K562 (cell line): ENCODE measurements at regions not wholly inside any gene's neighbourhood (a gene's known extent, or its start where the extent isn't known, plus 50 kb on each side); places are given as distances from the start of the nearest gene placed in this dataset.

Experiments
- BHLHE40 ChIP-seq: IDR thresholded peaks from 2 replicates; pipeline ENCODE4 v1.6.1; 2011; ENCODE audit warnings: low read length, improper control_type of control experiment
- CBX1 ChIP-seq: sonication (generic); IDR thresholded peaks from 2 replicates; pipeline ENCODE4 v1.6.1; 2016; ENCODE audit warnings: antibody characterized with exemption, low read depth, mild to moderate bottlenecking
- ELF4 ChIP-seq: fragments of 450-650 bp; formaldehyde crosslinking; IDR thresholded peaks from 2 replicates; pipeline ENCODE4 v1.4.0; 2022; ENCODE audit warnings: missing genetic modification characterization
- FIP1L1 ChIP-seq: fragments of 200-400 bp; formaldehyde crosslinking; IDR thresholded peaks from 2 replicates; pipeline ENCODE4 v1.6.1; 2018; ENCODE audit warnings: mild to moderate bottlenecking, low read depth, low read length; ENCODE audit not compliant: poor library complexity, severe bottlenecking
- FOSL1 ChIP-seq: fragments of 200-800 bp; sonication (Bioruptor generic); conservative IDR thresholded peaks from 2 replicates; pipeline ENCODE4 v1.6.1; 2016; ENCODE audit warnings: missing genetic modification characterization, missing compliant biosample characterization
- JUN ChIP-seq, 2 experiments: sonication (generic) in 1 of 2; formaldehyde crosslinking in 1 of 2; IDR thresholded peaks; 2 replicates each; pipeline versions ENCODE4 v1.6.1 to v1.8.0; 2012 to 2022; ENCODE audit warnings: borderline replicate concordance in 2 of 2, mild to moderate bottlenecking in 2 of 2, improper control_type of control experiment in 1 of 2, low read depth in 1 of 2, low read length in 1 of 2, missing genetic modification reagents in 1 of 2
- KDM1A ChIP-seq, 2 experiments: fragments of 450-650 bp; IDR thresholded peaks; 2 replicates each; pipeline ENCODE4 v1.6.1; 2016; ENCODE audit warnings: mild to moderate bottlenecking in 2 of 2
- PHB2 ChIP-seq: fragments of 450-650 bp; IDR thresholded peaks from 2 replicates; pipeline ENCODE4 v1.6.1; 2017; ENCODE audit warnings: low read depth
- RBM17 ChIP-seq: fragments of 200-400 bp; formaldehyde crosslinking; IDR thresholded peaks from 2 replicates; pipeline ENCODE4 v1.6.1; 2017; ENCODE audit warnings: low read depth, mild to moderate bottlenecking, low read length, borderline replicate concordance
- RCOR1 ChIP-seq, 2 experiments: IDR thresholded peaks; 2 replicates each; pipeline ENCODE4 v1.6.1; 2012; ENCODE audit warnings: low read depth in 2 of 2, low read length in 2 of 2, borderline replicate concordance in 1 of 2, improper control_type of control experiment in 1 of 2
- RFX7 ChIP-seq: fragments of 250-450 bp; sonication (Bioruptor Pico); IDR thresholded peaks from 2 replicates; pipeline ENCODE4 v1.5.1; 2021; ENCODE audit warnings: mild to moderate bottlenecking
- RUNX1 ChIP-seq: sonication (generic); IDR thresholded peaks from 2 replicates; pipeline ENCODE4 v1.6.1; 2016; ENCODE audit warnings: antibody characterized with exemption, low read depth
- SMARCA4 ChIP-seq: fragments of 450-650 bp; IDR thresholded peaks from 2 replicates; pipeline ENCODE4 v1.6.1; 2016
- SNRNP70 ChIP-seq: fragments of 200-400 bp; formaldehyde crosslinking; optimal IDR thresholded peaks from 2 replicates; pipeline ENCODE3; 2017; ENCODE audit warnings: low read depth, low read length
- ZNF239 ChIP-seq: fragments of 250-450 bp; sonication (Bioruptor Pico); IDR thresholded peaks from 2 replicates; pipeline ENCODE4 v1.4.0; 2020; ENCODE audit warnings: mild to moderate bottlenecking
- TF ChIP-seq, protein P1 (sequence below): fragments of 450-650 bp; IDR thresholded peaks from 2 replicates; pipeline ENCODE4 v1.6.1; 2016
- TF ChIP-seq, protein P2 (sequence below), 3 experiments: fragments of 200-800 bp in 1 of 3; fragments of 250-450 bp in 1 of 3; fragments of 450-650 bp in 1 of 3; sonication (Bioruptor Pico) in 1 of 3; sonication (Bioruptor generic) in 1 of 3; formaldehyde crosslinking in 1 of 3; IDR thresholded peaks; 2 replicates each; pipeline versions ENCODE4 v1.6.1 to v1.8.0; 2016 to 2022; ENCODE audit warnings: mild to moderate bottlenecking in 2 of 3, missing genetic modification characterization in 2 of 3, missing compliant biosample characterization in 1 of 3, moderate library complexity in 1 of 3
- TF ChIP-seq, protein P3 (sequence below), 2 experiments: fragments of 450-650 bp in 1 of 2; sonication (generic) in 1 of 2; formaldehyde crosslinking in 1 of 2; IDR thresholded peaks in 1 of 2; conservative IDR thresholded peaks in 1 of 2; 2 replicates each; pipeline versions ENCODE4 v1.6.1 to v1.8.1; 2016 to 2023; ENCODE audit warnings: mild to moderate bottlenecking in 2 of 2, moderate library complexity in 2 of 2, inconsistent platforms in 1 of 2, missing genetic modification reagents in 1 of 2
- TF ChIP-seq, protein P4 (sequence below): fragments of 450-650 bp; conservative IDR thresholded peaks from 2 replicates; pipeline ENCODE4 v1.6.1; 2016; ENCODE audit warnings: missing genetic modification characterization, low read depth, mild to moderate bottlenecking, control low read depth, missing compliant biosample characterization
- TF ChIP-seq, protein P5 (sequence below): fragments of 450-650 bp; formaldehyde crosslinking; IDR thresholded peaks from 2 replicates; pipeline ENCODE4 v1.4.0; 2022; ENCODE audit warnings: missing genetic modification characterization

DNA sequence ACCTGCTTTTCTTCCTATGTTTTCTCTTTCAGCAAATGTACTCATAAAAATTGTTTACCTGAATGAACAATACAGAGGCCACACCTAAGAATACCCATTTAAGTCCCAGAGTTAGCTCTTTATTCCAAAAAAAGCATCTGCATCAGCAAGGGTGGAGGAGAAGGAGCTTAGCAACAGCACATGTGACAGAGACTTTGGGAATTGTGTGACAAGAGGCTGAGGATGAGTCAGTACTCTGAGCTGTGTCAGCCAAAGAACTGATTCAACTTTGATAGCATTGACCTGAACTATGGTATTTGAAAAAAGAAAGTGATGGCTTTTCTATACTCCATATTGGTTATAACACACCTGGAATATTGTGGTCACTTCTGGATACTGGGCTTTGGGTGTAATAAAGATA, 162.7 kb downstream of the ZNF648 start (continued):
- TF ChIP-seq, protein P1, sequence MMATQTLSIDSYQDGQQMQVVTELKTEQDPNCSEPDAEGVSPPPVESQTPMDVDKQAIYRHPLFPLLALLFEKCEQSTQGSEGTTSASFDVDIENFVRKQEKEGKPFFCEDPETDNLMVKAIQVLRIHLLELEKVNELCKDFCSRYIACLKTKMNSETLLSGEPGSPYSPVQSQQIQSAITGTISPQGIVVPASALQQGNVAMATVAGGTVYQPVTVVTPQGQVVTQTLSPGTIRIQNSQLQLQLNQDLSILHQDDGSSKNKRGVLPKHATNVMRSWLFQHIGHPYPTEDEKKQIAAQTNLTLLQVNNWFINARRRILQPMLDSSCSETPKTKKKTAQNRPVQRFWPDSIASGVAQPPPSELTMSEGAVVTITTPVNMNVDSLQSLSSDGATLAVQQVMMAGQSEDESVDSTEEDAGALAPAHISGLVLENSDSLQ = 0 out of 2 replicates have a peak, but pooled peaks have one; percentile 19
- TF ChIP-seq FOSL1 (tag) (peak; percentile 71), SNRNP70 (no peak), PHB2 (no peak), ELF4 (CRISPR knock-in tag) (no peak), RCOR1 (IDR thresholded peaks at IDR 0.05; ENCODE audit: borderline replicate concordance in 1 of 2, low read depth in 2 of 2, low read length in 2 of 2) (peak in 1 of 2 experiments; percentile 30; a peak in 1 of 4 replicates), JUN (IDR thresholded peaks at IDR 0.05; ENCODE audit: borderline replicate concordance, low read depth, low read length) (peak; percentile 46; the same call in 1 of the 2 replicates), JUN (CRISPR knock-in tag; IDR thresholded peaks at IDR 0.05; ENCODE audit: borderline replicate concordance) (no peak), SMARCA4 (peak; percentile 17; the same call in 1 of the 2 replicates), FIP1L1 (no peak), RUNX1 (no peak), KDM1A (IDR thresholded peaks at IDR 0.05) (peak; percentile 29; a peak in 3 of 4 replicates), RBM17 (no peak), RFX7 (CRISPR knock-in tag) (no peak), BHLHE40 (0 out of 2 replicates have a peak, but pooled peaks have one; percentile 33), CBX1 (no peak), ZNF239 (CRISPR knock-in tag) (no peak)
- TF ChIP-seq, protein P2, sequence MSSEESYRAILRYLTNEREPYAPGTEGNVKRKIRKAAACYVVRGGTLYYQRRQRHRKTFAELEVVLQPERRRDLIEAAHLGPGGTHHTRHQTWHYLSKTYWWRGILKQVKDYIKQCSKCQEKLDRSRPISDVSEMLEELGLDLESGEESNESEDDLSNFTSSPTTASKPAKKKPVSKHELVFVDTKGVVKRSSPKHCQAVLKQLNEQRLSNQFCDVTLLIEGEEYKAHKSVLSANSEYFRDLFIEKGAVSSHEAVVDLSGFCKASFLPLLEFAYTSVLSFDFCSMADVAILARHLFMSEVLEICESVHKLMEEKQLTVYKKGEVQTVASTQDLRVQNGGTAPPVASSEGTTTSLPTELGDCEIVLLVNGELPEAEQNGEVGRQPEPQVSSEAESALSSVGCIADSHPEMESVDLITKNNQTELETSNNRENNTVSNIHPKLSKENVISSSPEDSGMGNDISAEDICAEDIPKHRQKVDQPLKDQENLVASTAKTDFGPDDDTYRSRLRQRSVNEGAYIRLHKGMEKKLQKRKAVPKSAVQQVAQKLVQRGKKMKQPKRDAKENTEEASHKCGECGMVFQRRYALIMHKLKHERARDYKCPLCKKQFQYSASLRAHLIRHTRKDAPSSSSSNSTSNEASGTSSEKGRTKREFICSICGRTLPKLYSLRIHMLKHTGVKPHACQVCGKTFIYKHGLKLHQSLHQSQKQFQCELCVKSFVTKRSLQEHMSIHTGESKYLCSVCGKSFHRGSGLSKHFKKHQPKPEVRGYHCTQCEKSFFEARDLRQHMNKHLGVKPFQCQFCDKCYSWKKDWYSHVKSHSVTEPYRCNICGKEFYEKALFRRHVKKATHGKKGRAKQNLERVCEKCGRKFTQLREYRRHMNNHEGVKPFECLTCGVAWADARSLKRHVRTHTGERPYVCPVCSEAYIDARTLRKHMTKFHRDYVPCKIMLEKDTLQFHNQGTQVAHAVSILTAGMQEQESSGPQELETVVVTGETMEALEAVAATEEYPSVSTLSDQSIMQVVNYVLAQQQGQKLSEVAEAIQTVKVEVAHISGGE (CRISPR knock-in tag; IDR thresholded peaks at IDR 0.05) = no peak
- TF ChIP-seq, protein P3, sequence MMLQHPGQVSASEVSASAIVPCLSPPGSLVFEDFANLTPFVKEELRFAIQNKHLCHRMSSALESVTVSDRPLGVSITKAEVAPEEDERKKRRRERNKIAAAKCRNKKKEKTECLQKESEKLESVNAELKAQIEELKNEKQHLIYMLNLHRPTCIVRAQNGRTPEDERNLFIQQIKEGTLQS (IDR thresholded peaks at IDR 0.05) = peak; percentile 67
- TF ChIP-seq, protein P3 (CRISPR knock-in tag; conservative IDR thresholded peaks at IDR 0.05) = no peak
- TF ChIP-seq, protein P4, sequence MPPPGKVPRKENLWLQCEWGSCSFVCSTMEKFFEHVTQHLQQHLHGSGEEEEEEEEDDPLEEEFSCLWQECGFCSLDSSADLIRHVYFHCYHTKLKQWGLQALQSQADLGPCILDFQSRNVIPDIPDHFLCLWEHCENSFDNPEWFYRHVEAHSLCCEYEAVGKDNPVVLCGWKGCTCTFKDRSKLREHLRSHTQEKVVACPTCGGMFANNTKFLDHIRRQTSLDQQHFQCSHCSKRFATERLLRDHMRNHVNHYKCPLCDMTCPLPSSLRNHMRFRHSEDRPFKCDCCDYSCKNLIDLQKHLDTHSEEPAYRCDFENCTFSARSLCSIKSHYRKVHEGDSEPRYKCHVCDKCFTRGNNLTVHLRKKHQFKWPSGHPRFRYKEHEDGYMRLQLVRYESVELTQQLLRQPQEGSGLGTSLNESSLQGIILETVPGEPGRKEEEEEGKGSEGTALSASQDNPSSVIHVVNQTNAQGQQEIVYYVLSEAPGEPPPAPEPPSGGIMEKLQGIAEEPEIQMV = no peak
- TF ChIP-seq, protein P5, sequence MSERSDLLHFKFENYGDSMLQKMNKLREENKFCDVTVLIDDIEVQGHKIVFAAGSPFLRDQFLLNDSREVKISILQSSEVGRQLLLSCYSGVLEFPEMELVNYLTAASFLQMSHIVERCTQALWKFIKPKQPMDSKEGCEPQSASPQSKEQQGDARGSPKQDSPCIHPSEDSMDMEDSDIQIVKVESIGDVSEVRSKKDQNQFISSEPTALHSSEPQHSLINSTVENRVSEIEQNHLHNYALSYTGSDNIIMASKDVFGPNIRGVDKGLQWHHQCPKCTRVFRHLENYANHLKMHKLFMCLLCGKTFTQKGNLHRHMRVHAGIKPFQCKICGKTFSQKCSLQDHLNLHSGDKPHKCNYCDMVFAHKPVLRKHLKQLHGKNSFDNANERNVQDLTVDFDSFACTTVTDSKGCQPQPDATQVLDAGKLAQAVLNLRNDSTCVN (CRISPR knock-in tag) = no peak
